Psoas muscle (tissue), 7 donors: ENCODE measurements at regions not wholly inside any gene's neighbourhood (a gene's known extent, or its start where the extent isn't known, plus 50 kb on each side); places are given as distances from the start of the nearest gene placed in this dataset.

Source experiments
- ATAC-seq, 4 donors: fragments of 200-7000 bp; cut with Tn5 transposase; one replicate each; pipeline ENCODE4 v1.9.1; 2020; ENCODE audit warnings: moderate library complexity in 3 of 4, mild to moderate bottlenecking in 2 of 4
- DNase-seq, 2 donors: peaks; one replicate each; pipeline ENCODE4 v3.0.0-alpha.2; 2020
- H3K27ac ChIP-seq: fragments of 200-600 bp; one replicate; pipeline ENCODE4 v1.8.0; 2022
- H3K27me3 ChIP-seq, 3 donors: fragments of 200-600 bp in 1 of 3; one replicate each; pipeline versions ENCODE4 v1.6.1 to v1.8.0; 2013 to 2022; ENCODE audit warnings: low read length in 2 of 3, mild to moderate bottlenecking in 2 of 3, moderate library complexity in 1 of 3; ENCODE audit not compliant: insufficient read depth in 3 of 3
- H3K36me3 ChIP-seq, 2 donors: fragments of 200-600 bp in 1 of 2; one replicate each; pipeline versions ENCODE4 v1.6.1 to v1.8.0; 2013 to 2022; ENCODE audit warnings: low read depth in 1 of 2, mild to moderate bottlenecking in 1 of 2, moderate library complexity in 1 of 2; ENCODE audit not compliant: insufficient read depth in 1 of 2
- H3K4me1 ChIP-seq: fragments of 200-600 bp; one replicate; pipeline ENCODE4 v1.8.0; 2022
- H3K4me3 ChIP-seq: fragments of 200-600 bp; one replicate; pipeline ENCODE4 v1.8.0; 2022; ENCODE audit warnings: mild to moderate bottlenecking
- H3K9me3 ChIP-seq: fragments of 200-600 bp; one replicate; pipeline ENCODE4 v1.8.0; 2022
- CTCF ChIP-seq: fragments of 200-600 bp; IDR thresholded peaks from one replicate; pipeline ENCODE4 v1.8.0; 2022; ENCODE audit warnings: antibody characterized with exemption
- WGBS, 3 donors: extraction: QIAGEN DNeasy Blood & Tissue Kit; methylation state at CpG; one replicate each; pipeline versions ENCODE4 v1.1.6 to v1.1.7; 2013; 5-methylcytosine and 5-hydroxymethylcytosine counted together
- intact Hi-C, 2 donors: fragments of 100-400 bp; cut with DNase I; formaldehyde crosslinking; loops; one replicate each; pipeline versions ENCODE4 v1.11.0 to v1.14.2; 2022
- donor health status: healthy with polysubstance abuse.
- donor health status: DM: no; HTN: no; CAD: no; lungs with moderate emphysema.
- donor health status: Bipolar disorder and iron deficiency.
- donor health status: healthy.
- donor health status: DM: yes; HTN: yes; CAD: no.
- donor health status: DM: no; HTN: no; CAD: no.
- donor health status: DM: yes; HTN: yes; CAD: no.

- H3K9me3 ChIP-seq = no peaks in the 10 kb centered on the region
- no peak overlapping the region for H3K27ac ChIP-seq
- intact Hi-C loops = no loop called here
- no peak for ATAC-seq
- H3K4me1 ChIP-seq = peaks cover 4% of the 10 kb centered on the region
- TF ChIP-seq CTCF = no peak
- WGBS, 3 donors = 89 to 94% (median 92%) methylated on average over 4 of the region's 4 CpGs
- H3K4me3 ChIP-seq = no peak overlapping the region
- no peaks in the 10 kb centered on the region for H3K27me3 ChIP-seq
- no peak for DNase-seq
- H3K36me3 ChIP-seq = peaks cover 8 to 63% of the 10 kb centered on the region in 2 donors
Measured at GRCh38 chr7:66575398-66575797, 53.3 kb upstream of the KCTD7 start.

- Histone ChIP-seq H3K36me3 (peaks cover 7 to 51% of the 10 kb centered on the region in 2 donors), H3K27ac (no peak overlapping the region), H3K9me3 (no peaks in the 10 kb centered on the region), H3K4me3 (no peak overlapping the region), H3K27me3 (no peaks in the 10 kb centered on the region), H3K4me1 (peaks cover 4% of the 10 kb centered on the region)
- DNase-seq (no peak), ATAC-seq (no peak)
- 84 to 86% (median 85%) methylated on average over 7 of the region's 7 CpGs for WGBS, 3 donors
- TF ChIP-seq CTCF = no peak
- intact Hi-C loops = no loop called here
Measured at GRCh38 chr7:66576646-66577045, 52.0 kb upstream of the KCTD7 start.
